NCI-H748 treated with DMSO at 0.1 percent for 48 hours (cell line): ENCODE measurements at regions not wholly inside any gene's neighbourhood (a gene's known extent, or its start where the extent isn't known, plus 50 kb on each side); places are given as distances from the start of the nearest gene placed in this dataset.
"Not testable (repeated sequence)": the region's sequence is repeated elsewhere in the genome, so short reads cannot be mapped to it uniquely, and the experiment has no call there.

Source experiments
- DNase-seq: peaks from one replicate; lab custom pipeline; 2025; lab: John Stamatoyannopoulos, UW

GRCh38 chr15:31433091-31433490 lies 106.5 kb downstream of the KLF13 start:
- DNase-seq = no peak

GRCh38 chr15:31433574-31433973 lies 106.9 kb downstream of the KLF13 start:
- DNase-seq = no peak

- no peak for DNase-seq
Observed at GRCh38 chr15:31434275-31434587, 107.6 kb downstream of the KLF13 start.

GRCh38 chr15:31434588-31435260 lies 108.1 kb downstream of the KLF13 start:
- no peak for DNase-seq

- peak; percentile 40 for DNase-seq
Observed at GRCh38 chr15:31435261-31435911, 108.8 kb downstream of the KLF13 start.

- no peak for DNase-seq
Observed at GRCh38 chr15:31435912-31436628, 109.4 kb downstream of the KLF13 start.

- no peak for DNase-seq
Observed at GRCh38 chr15:31437686-31438085, 111.1 kb downstream of the KLF13 start.

GRCh38 chr15:31438601-31439265 lies 112.1 kb downstream of the KLF13 start:
- DNase-seq = no peak

- DNase-seq = no peak
Observed at GRCh38 chr15:31439328-31439727, 112.7 kb downstream of the KLF13 start.

GRCh38 chr15:31440216-31440615 lies 113.6 kb downstream of the KLF13 start:
- DNase-seq = not testable (repeated sequence)

- DNase-seq = no peak
Observed at GRCh38 chr15:31440754-31441311, 114.2 kb downstream of the KLF13 start.

- DNase-seq = no peak
Observed at GRCh38 chr15:31442226-31442625, 115.6 kb downstream of the KLF13 start.

GRCh38 chr15:31442699-31443111 lies 116.1 kb downstream of the KLF13 start:
- no peak for DNase-seq

GRCh38 chr15:31444844-31445243 lies 118.2 kb downstream of the KLF13 start:
- DNase-seq = no peak

- no peak for DNase-seq
Observed at GRCh38 chr15:31446546-31446945, 119.9 kb downstream of the KLF13 start.

GRCh38 chr15:31447931-31448634 lies 121.4 kb downstream of the KLF13 start:
- DNase-seq = no peak

- no peak for DNase-seq
Observed at GRCh38 chr15:31448635-31448979, 122.0 kb downstream of the KLF13 start.

GRCh38 chr15:31452595-31453557 lies 126.2 kb downstream of the KLF13 start:
- DNase-seq = no peak

GRCh38 chr15:31453558-31454318 lies 127.1 kb downstream of the KLF13 start:
- DNase-seq = no peak

- DNase-seq = no peak
Observed at GRCh38 chr15:31455499-31455898, 128.9 kb downstream of the KLF13 start.
